Lower leg skin (tissue), 3 donors: ENCODE measurements at regions not wholly inside any gene's neighbourhood (a gene's known extent, or its start where the extent isn't known, plus 50 kb on each side); places are given as distances from the start of the nearest gene placed in this dataset.

Experiments
- CTCF ChIP-seq, 3 donors: fragments of 450-650 bp; IDR thresholded peaks; one replicate each; pipeline ENCODE4 v1.5.1; 2016; ENCODE audit warnings: antibody characterized with exemption in 3 of 3, mild to moderate bottlenecking in 3 of 3, moderate library complexity in 2 of 3
- POLR2A ChIP-seq, 2 donors: fragments of 450-650 bp; IDR thresholded peaks; one replicate each; pipeline ENCODE4 v1.6.1; 2016 to 2017; ENCODE audit warnings: antibody characterized with exemption in 2 of 2, mild to moderate bottlenecking in 1 of 2, moderate library complexity in 1 of 2

- TF ChIP-seq POLR2A (IDR thresholded peaks at IDR 0.05) (no peak), CTCF (IDR thresholded peaks at IDR 0.05) (no peak)
Measured at GRCh38 chr16:49052846-49053245, 228.8 kb downstream of the CBLN1 start.
